ENCODE measurements at regions not wholly inside any gene's neighbourhood (a gene's known extent, or its start where the extent isn't known, plus 50 kb on each side); places are given as distances from the start of the nearest gene placed in this dataset.

DNA sequence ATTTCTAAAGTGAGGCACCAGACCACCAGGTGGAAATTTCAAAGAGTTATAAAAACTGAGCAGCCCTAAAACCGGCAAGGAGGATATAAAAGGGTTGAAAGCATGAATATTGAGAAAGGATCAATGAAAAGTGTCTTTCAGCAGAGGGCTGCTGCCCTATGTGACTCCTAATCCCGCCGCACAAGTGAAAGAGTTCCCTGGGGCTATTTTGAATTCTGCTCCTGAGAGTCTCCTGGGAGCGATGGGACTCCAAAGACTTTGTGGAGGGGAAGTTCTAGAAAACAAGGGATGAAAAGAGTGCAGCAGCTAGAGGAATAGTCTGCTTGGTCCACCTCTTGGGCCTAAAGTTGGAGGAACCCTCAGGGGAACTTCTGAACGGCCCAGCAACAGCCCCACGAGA lies 205.2 kb downstream of the SP3 start:
- TF ChIP-seq, protein P1, sequence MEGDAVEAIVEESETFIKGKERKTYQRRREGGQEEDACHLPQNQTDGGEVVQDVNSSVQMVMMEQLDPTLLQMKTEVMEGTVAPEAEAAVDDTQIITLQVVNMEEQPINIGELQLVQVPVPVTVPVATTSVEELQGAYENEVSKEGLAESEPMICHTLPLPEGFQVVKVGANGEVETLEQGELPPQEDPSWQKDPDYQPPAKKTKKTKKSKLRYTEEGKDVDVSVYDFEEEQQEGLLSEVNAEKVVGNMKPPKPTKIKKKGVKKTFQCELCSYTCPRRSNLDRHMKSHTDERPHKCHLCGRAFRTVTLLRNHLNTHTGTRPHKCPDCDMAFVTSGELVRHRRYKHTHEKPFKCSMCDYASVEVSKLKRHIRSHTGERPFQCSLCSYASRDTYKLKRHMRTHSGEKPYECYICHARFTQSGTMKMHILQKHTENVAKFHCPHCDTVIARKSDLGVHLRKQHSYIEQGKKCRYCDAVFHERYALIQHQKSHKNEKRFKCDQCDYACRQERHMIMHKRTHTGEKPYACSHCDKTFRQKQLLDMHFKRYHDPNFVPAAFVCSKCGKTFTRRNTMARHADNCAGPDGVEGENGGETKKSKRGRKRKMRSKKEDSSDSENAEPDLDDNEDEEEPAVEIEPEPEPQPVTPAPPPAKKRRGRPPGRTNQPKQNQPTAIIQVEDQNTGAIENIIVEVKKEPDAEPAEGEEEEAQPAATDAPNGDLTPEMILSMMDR (IDR thresholded peaks at IDR 0.05) = no peak
- no peak for TF ChIP-seq EP300 (IDR thresholded peaks at IDR 0.05; ENCODE audit: low read depth)

Data from transverse colon (tissue), 3 donors.